CD14-positive monocyte (primary cell): ENCODE measurements at regions not wholly inside any gene's neighbourhood (a gene's known extent, or its start where the extent isn't known, plus 50 kb on each side); places are given as distances from the start of the nearest gene placed in this dataset.

Experiments used
- DNase-seq, 3 donors: peaks; one replicate each; pipeline ENCODE4 v3.0.0-alpha.2; 2011 to 2022
- H2AFZ ChIP-seq: 2 replicates; pipeline ENCODE4 v1.6.0; 2012; ENCODE audit warnings: mild to moderate bottlenecking, low read depth, low read length, inconsistent platforms; ENCODE audit not compliant: insufficient read depth, poor library complexity, severe bottlenecking
- H3K27ac ChIP-seq, 2 donors: 1 replicate in 1 of 2; 2 replicates in 1 of 2; pipeline ENCODE4 v1.5.1; 2012 to 2013; ENCODE audit warnings: low read length in 2 of 2, control low read depth in 1 of 2, inconsistent platforms in 1 of 2, low read depth in 1 of 2, mild to moderate bottlenecking in 1 of 2
- H3K27me3 ChIP-seq, 2 donors: one replicate each; pipeline versions ENCODE4 v1.6.0 to v1.6.1; 2011 to 2013; ENCODE audit warnings: low read length in 2 of 2; ENCODE audit not compliant: control insufficient read depth in 2 of 2, insufficient read depth in 2 of 2
- H3K36me3 ChIP-seq, 2 donors: replicated peaks in 1 of 2; 1 replicate in 1 of 2; 2 replicates in 1 of 2; pipeline versions ENCODE4 v1.5.1 to v1.6.1; 2012 to 2013; ENCODE audit warnings: low read length in 2 of 2, control low read depth in 1 of 2, inconsistent platforms in 1 of 2, mild to moderate bottlenecking in 1 of 2; ENCODE audit not compliant: insufficient read depth in 2 of 2, control insufficient read depth in 1 of 2
- H3K4me1 ChIP-seq, 2 donors: 1 replicate in 1 of 2; 2 replicates in 1 of 2; pipeline versions ENCODE4 v1.5.1 to v1.6.1; 2012 to 2013; ENCODE audit warnings: low read length in 2 of 2, control low read depth in 1 of 2, inconsistent platforms in 1 of 2, mild to moderate bottlenecking in 1 of 2, moderate library complexity in 1 of 2; ENCODE audit not compliant: insufficient read depth in 2 of 2, control insufficient read depth in 1 of 2
- H3K4me2 ChIP-seq: replicated peaks from 2 replicates; pipeline ENCODE3; 2012; ENCODE audit warnings: low read length, moderate library complexity, mild to moderate bottlenecking; ENCODE audit not compliant: poor library complexity, severe bottlenecking; ENCODE audit errors: extremely low read depth
- H3K4me3 ChIP-seq, 3 experiments: fragments of 200-600 bp in 1 of 3; sonication (generic) in 1 of 3; replicated peaks in 1 of 3; 1 replicate in 2 of 3; 2 replicates in 1 of 3; pipeline ENCODE4 v1.5.1; 2011 to 2013; ENCODE audit warnings: low read length in 3 of 3, mild to moderate bottlenecking in 3 of 3, control low read depth in 2 of 3, low read depth in 2 of 3, inconsistent platforms in 1 of 3, moderate library complexity in 1 of 3
- H3K79me2 ChIP-seq: 2 replicates; pipeline ENCODE4 v1.6.0; 2012; ENCODE audit warnings: mild to moderate bottlenecking, control low read depth, inconsistent platforms, low read length, moderate library complexity; ENCODE audit not compliant: insufficient read depth
- H3K9ac ChIP-seq: 2 replicates; pipeline ENCODE4 v1.6.0; 2017; ENCODE audit warnings: low read length, mild to moderate bottlenecking; ENCODE audit not compliant: insufficient read depth, poor library complexity, severe bottlenecking
- H3K9me3 ChIP-seq, 2 donors: replicated peaks in 1 of 2; 1 replicate in 1 of 2; 2 replicates in 1 of 2; pipeline versions ENCODE4 v1.5.1 to v1.6.1; 2012 to 2013; ENCODE audit warnings: low read length in 2 of 2, control low read depth in 1 of 2; ENCODE audit not compliant: control insufficient read depth in 1 of 2, insufficient read depth in 1 of 2
- H4K20me1 ChIP-seq: 2 replicates; pipeline ENCODE4 v1.6.0; 2012; ENCODE audit warnings: mild to moderate bottlenecking, low read length, control low read depth, moderate library complexity; ENCODE audit not compliant: insufficient read depth
- H3K27ac Mint-ChIP-seq, 7 donors: one replicate each; pipeline ENCODE4 v1.8.0; 2020; ENCODE audit warnings: mild to moderate bottlenecking in 7 of 7, mixed read lengths in 7 of 7, moderate library complexity in 6 of 7, inconsistent platforms in 2 of 7
- H3K27me3 Mint-ChIP-seq, 3 donors: one replicate each; pipeline ENCODE4 v1.8.0; 2021 to 2022; ENCODE audit warnings: low read depth in 3 of 3, mild to moderate bottlenecking in 3 of 3, mixed read lengths in 3 of 3, moderate library complexity in 3 of 3, inconsistent platforms in 1 of 3
- H3K36me3 Mint-ChIP-seq, 2 donors: one replicate each; pipeline ENCODE4 v1.8.0; 2020; ENCODE audit warnings: mixed read lengths in 2 of 2, inconsistent platforms in 1 of 2, mild to moderate bottlenecking in 1 of 2
- H3K4me1 Mint-ChIP-seq: one replicate; pipeline ENCODE4 v1.8.0; 2020; ENCODE audit warnings: mild to moderate bottlenecking, mixed read lengths
- H3K4me3 Mint-ChIP-seq, 2 donors: one replicate each; pipeline ENCODE4 v1.8.0; 2020; ENCODE audit warnings: mild to moderate bottlenecking in 2 of 2, mixed read lengths in 2 of 2, moderate library complexity in 1 of 2
- H3K9me3 Mint-ChIP-seq, 7 donors: one replicate each; pipeline ENCODE4 v1.8.0; 2020 to 2022; ENCODE audit warnings: mixed read lengths in 7 of 7, mild to moderate bottlenecking in 6 of 7, moderate library complexity in 6 of 7, inconsistent platforms in 2 of 7
- WGBS: methylation state at CpG from one replicate; pipeline ENCODE4 v1.1.5; 2013; ENCODE audit warnings: missing lambda C conversion rate; ENCODE audit not compliant: insufficient coverage; 5-methylcytosine and 5-hydroxymethylcytosine counted together
- intact Hi-C, 2 donors: fragments of 100-400 bp; cut with micrococcal nuclease; formaldehyde crosslinking; loops; one replicate each; pipeline versions ENCODE4 v1.15.0 to v1.15.1; 2023
- TF ChIP-seq, protein P1 (sequence below): fragments of 200-600 bp; IDR thresholded peaks from one replicate; pipeline ENCODE4 v1.8.0; 2022; ENCODE audit warnings: antibody characterized with exemption, mild to moderate bottlenecking

DNA sequence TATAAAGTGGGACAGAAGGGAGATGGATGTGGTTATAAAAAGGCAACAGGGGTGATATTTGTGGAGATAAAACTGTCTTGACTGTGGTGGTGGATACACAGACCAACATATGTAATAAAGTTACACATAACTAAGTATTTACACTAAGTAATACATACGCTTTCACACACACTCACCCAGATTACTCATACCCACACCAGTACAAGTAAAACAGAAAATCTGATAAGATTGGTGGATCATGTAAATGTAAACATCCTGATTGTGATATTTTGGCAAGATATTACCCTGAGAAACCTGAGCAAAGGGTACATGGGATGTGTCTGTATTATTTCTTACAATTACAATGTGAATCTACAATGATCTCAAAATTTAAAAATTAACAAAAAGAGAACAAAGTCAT lies 53.3 kb upstream of the SLIT3 start:
- H3K4me3 ChIP-seq: no peak overlapping the region
- WGBS: no CpG with 5 or more reads among the region's 1 CpG
- TF ChIP-seq, protein P1, sequence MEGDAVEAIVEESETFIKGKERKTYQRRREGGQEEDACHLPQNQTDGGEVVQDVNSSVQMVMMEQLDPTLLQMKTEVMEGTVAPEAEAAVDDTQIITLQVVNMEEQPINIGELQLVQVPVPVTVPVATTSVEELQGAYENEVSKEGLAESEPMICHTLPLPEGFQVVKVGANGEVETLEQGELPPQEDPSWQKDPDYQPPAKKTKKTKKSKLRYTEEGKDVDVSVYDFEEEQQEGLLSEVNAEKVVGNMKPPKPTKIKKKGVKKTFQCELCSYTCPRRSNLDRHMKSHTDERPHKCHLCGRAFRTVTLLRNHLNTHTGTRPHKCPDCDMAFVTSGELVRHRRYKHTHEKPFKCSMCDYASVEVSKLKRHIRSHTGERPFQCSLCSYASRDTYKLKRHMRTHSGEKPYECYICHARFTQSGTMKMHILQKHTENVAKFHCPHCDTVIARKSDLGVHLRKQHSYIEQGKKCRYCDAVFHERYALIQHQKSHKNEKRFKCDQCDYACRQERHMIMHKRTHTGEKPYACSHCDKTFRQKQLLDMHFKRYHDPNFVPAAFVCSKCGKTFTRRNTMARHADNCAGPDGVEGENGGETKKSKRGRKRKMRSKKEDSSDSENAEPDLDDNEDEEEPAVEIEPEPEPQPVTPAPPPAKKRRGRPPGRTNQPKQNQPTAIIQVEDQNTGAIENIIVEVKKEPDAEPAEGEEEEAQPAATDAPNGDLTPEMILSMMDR: no peak
- H3K27ac Mint-ChIP-seq: no peak overlapping the region
- peaks cover 0 to 5% (median 0%) of the 10 kb centered on the region in 7 donors for H3K9me3 Mint-ChIP-seq
- no peaks in the 10 kb centered on the region for H3K27me3 ChIP-seq
- H3K4me2 ChIP-seq: no peak overlapping the region
- H3K4me1 ChIP-seq: no peaks in the 10 kb centered on the region
- no peak overlapping the region for H3K4me3 Mint-ChIP-seq
- H3K27me3 Mint-ChIP-seq: peaks cover 3 to 4% (median 4%) of the 10 kb centered on the region in 3 donors
- no peaks in the 10 kb centered on the region for H3K36me3 ChIP-seq
- H3K4me1 Mint-ChIP-seq: no peaks in the 10 kb centered on the region
- H3K79me2 ChIP-seq: no peaks in the 10 kb centered on the region
- H3K9me3 ChIP-seq: no peaks in the 10 kb centered on the region
- H3K36me3 Mint-ChIP-seq: no peaks in the 10 kb centered on the region
- H3K9ac ChIP-seq: no peak overlapping the region
- intact Hi-C loops: no loop called here
- no peak for DNase-seq
- no peaks in the 10 kb centered on the region for H4K20me1 ChIP-seq
- no peak overlapping the region for H3K27ac ChIP-seq
- no peak overlapping the region for H2AFZ ChIP-seq

- H3K27ac ChIP-seq: no peak overlapping the region
- 95% methylated on average over 4 of the region's 7 CpGs for WGBS
- H3K36me3 ChIP-seq: no peaks in the 10 kb centered on the region
- TF ChIP-seq, protein P1: no peak
- no peak overlapping the region for H3K9ac ChIP-seq
- no peaks in the 10 kb centered on the region for H3K9me3 ChIP-seq
- intact Hi-C loops: no loop called here
- peaks cover 3 to 4% of the 10 kb centered on the region in 2 donors for H3K4me1 ChIP-seq
- no peaks in the 10 kb centered on the region for H3K36me3 Mint-ChIP-seq
- no peak for DNase-seq
- H3K27me3 Mint-ChIP-seq: peaks cover 3 to 4% (median 4%) of the 10 kb centered on the region in 3 donors
- H4K20me1 ChIP-seq: no peaks in the 10 kb centered on the region
- H3K4me2 ChIP-seq: no peak overlapping the region
- H3K4me1 Mint-ChIP-seq: peaks cover 3% of the 10 kb centered on the region
- H3K79me2 ChIP-seq: no peaks in the 10 kb centered on the region
- H3K4me3 ChIP-seq: no peak overlapping the region
- H3K4me3 Mint-ChIP-seq: no peak overlapping the region
- peak overlapping the region in 1 of 7 donors; percentile 72 for H3K27ac Mint-ChIP-seq
- peaks cover 0 to 5% (median 0%) of the 10 kb centered on the region in 7 donors for H3K9me3 Mint-ChIP-seq
- H2AFZ ChIP-seq: no peak overlapping the region
- H3K27me3 ChIP-seq: no peaks in the 10 kb centered on the region
These were observed 52.0 kb upstream of the SLIT3 start for GRCh38 chr5:169352901-169353300.
